GM19351 (cell line): ENCODE measurements at regions not wholly inside any gene's neighbourhood (a gene's known extent, or its start where the extent isn't known, plus 50 kb on each side); places are given as distances from the start of the nearest gene placed in this dataset.

Experiments
- ATAC-seq: cut with Tn5 transposase; IDR thresholded peaks from one replicate; pipeline ENCODE4 v1.9.1; 2021; ENCODE audit warnings: mild to moderate bottlenecking, moderate library complexity; ENCODE audit not compliant: unreplicated experiment

GRCh38 chr4:157977086-157977485 is 195.7 kb downstream of the GASK1B start:
- ATAC-seq: no peak

- ATAC-seq: no peak
Measured at GRCh38 chr4:157973297-157973696, 199.5 kb downstream of the GASK1B start.

- ATAC-seq: no peak
Measured at GRCh38 chr4:157964463-157964862, 208.4 kb downstream of the GASK1B start.

- ATAC-seq: no peak
Measured at GRCh38 chr4:157961229-157961990, 211.4 kb downstream of the GASK1B start.

GRCh38 chr4:157957905-157958304 is 214.9 kb downstream of the GASK1B start:
- ATAC-seq: no peak

- no peak for ATAC-seq
Measured at GRCh38 chr4:157942017-157942416, 230.8 kb downstream of the GASK1B start.

- ATAC-seq: no peak
Measured at GRCh38 chr4:157934151-157934550, 238.7 kb downstream of the GASK1B start.

GRCh38 chr4:157932936-157933335 is 239.9 kb downstream of the GASK1B start:
- ATAC-seq: no peak

GRCh38 chr4:157929486-157929885 is 243.3 kb downstream of the GASK1B start:
- no peak for ATAC-seq

GRCh38 chr4:157918036-157918832 is 254.6 kb downstream of the GASK1B start:
- ATAC-seq: no peak

GRCh38 chr4:157912212-157912611 is 260.6 kb downstream of the GASK1B start:
- no peak for ATAC-seq

- no peak for ATAC-seq
Measured at GRCh38 chr4:157911662-157912061, 261.2 kb downstream of the GASK1B start.

GRCh38 chr4:157908691-157909090 is 264.1 kb downstream of the GASK1B start:
- no peak for ATAC-seq

- no peak for ATAC-seq
Measured at GRCh38 chr4:157908031-157908430, 264.8 kb downstream of the GASK1B start.

- ATAC-seq: no peak
Measured at GRCh38 chr4:157907226-157907946, 265.4 kb downstream of the GASK1B start.

GRCh38 chr4:157898836-157899605 is 273.8 kb downstream of the GASK1B start:
- no peak for ATAC-seq

- ATAC-seq: no peak
Measured at GRCh38 chr4:157897855-157898370, 274.9 kb downstream of the GASK1B start.

- no peak for ATAC-seq
Measured at GRCh38 chr4:157896726-157897125, 276.1 kb downstream of the GASK1B start.

- no peak for ATAC-seq
Measured at GRCh38 chr4:157895205-157895604, 277.6 kb downstream of the GASK1B start.

- ATAC-seq: no peak
Measured at GRCh38 chr4:157889788-157890187, 283.0 kb downstream of the GASK1B start.

GRCh38 chr4:157888281-157888680 is 284.5 kb downstream of the GASK1B start:
- no peak for ATAC-seq
